OCI-LY3 (cell line): ENCODE measurements at regions not wholly inside any gene's neighbourhood (a gene's known extent, or its start where the extent isn't known, plus 50 kb on each side); places are given as distances from the start of the nearest gene placed in this dataset.

ENCODE experiments used
- H2AFZ ChIP-seq: fragments of 200-600, 300-600 bp; shearing (Covaris generic); 2 replicates; pipeline ENCODE4 v1.6.0; 2014; ENCODE audit warnings: antibody characterized with exemption, low read depth, low read length
- H3K27ac ChIP-seq: fragments of 200-600, 300-600 bp; sonication (generic); 2 replicates; pipeline ENCODE4 v1.5.1; 2014; ENCODE audit warnings: mild to moderate bottlenecking, low read length, moderate library complexity, mixed read lengths
- H3K27me3 ChIP-seq: fragments of 200-600, 300-600 bp; sonication (generic); 2 replicates; pipeline ENCODE4 v1.6.1; 2014; ENCODE audit warnings: low read depth, low read length, mixed read lengths
- H3K36me3 ChIP-seq: fragments of 200-600, 300-600 bp; sonication (generic); replicated peaks from 2 replicates; pipeline ENCODE3; 2014; ENCODE audit warnings: low read depth, low read length, mixed read lengths
- H3K4me1 ChIP-seq: fragments of 300-600, 200-600 bp; sonication (generic); 2 replicates; pipeline ENCODE4 v1.6.1; 2014; ENCODE audit warnings: low read length, mixed read lengths
- H3K4me2 ChIP-seq: fragments of 200-600, 300-600 bp; sonication (generic); 2 replicates; pipeline ENCODE4 v1.6.1; 2014; ENCODE audit warnings: low read length, mixed read lengths
- H3K4me3 ChIP-seq: fragments of 300-600, 200-600 bp; sonication (generic); 2 replicates; pipeline ENCODE4 v1.5.1; 2014; ENCODE audit warnings: antibody characterized with exemption, mild to moderate bottlenecking, low read length, moderate library complexity
- H3K79me2 ChIP-seq: fragments of 300-600, 200-600 bp; shearing (Covaris generic); 2 replicates; pipeline ENCODE4 v1.6.1; 2014; ENCODE audit warnings: mild to moderate bottlenecking, low read length, mixed read lengths
- H3K9ac ChIP-seq: fragments of 300-600, 200-600 bp; shearing (Covaris generic); 2 replicates; pipeline ENCODE4 v1.6.0; 2014; ENCODE audit warnings: mild to moderate bottlenecking, low read length, moderate library complexity
- H3K9me3 ChIP-seq: fragments of 200-600, 300-600 bp; shearing (Covaris generic); 2 replicates; pipeline ENCODE4 v1.6.1; 2014; ENCODE audit warnings: low read length, mixed read lengths; ENCODE audit not compliant: insufficient read depth
- H4K20me1 ChIP-seq: fragments of 200-600, 300-600 bp; sonication (generic); 2 replicates; pipeline ENCODE4 v1.6.1; 2016; ENCODE audit warnings: low read length, mixed read lengths; ENCODE audit not compliant: insufficient read depth
- CTCF ChIP-seq: fragments of 200-600, 300-600 bp; sonication (generic); IDR thresholded peaks from 2 replicates; pipeline ENCODE4 v1.5.1; 2014; ENCODE audit warnings: antibody characterized with exemption, low read length, low read depth
- EZH2phosphoT487 ChIP-seq: fragments of 200-600 bp; shearing (Covaris generic); IDR thresholded peaks from 2 replicates; pipeline ENCODE4 v1.6.1; 2018; ENCODE audit warnings: antibody characterized with exemption, mixed run types, low read depth

GRCh38 chr15:47570044-47570443 lies 147.3 kb upstream of the SEMA6D start:
- Histone ChIP-seq H3K9ac (no peak overlapping the region), H3K4me1 (no peaks in the 10 kb centered on the region), H3K36me3 (no peaks in the 10 kb centered on the region), H3K4me2 (no peak overlapping the region), H3K9me3 (no peaks in the 10 kb centered on the region), H3K27me3 (no peaks in the 10 kb centered on the region), H4K20me1 (no peaks in the 10 kb centered on the region), H3K27ac (no peak overlapping the region), H2AFZ (no peak overlapping the region), H3K79me2 (no peaks in the 10 kb centered on the region), H3K4me3 (no peak overlapping the region)
- TF ChIP-seq CTCF (no peak), EZH2phosphoT487 (no peak)

- H2AFZ ChIP-seq = no peak overlapping the region
- H3K27me3 ChIP-seq = no peaks in the 10 kb centered on the region
- no peaks in the 10 kb centered on the region for H3K36me3 ChIP-seq
- H3K4me1 ChIP-seq = no peaks in the 10 kb centered on the region
- no peak overlapping the region for H3K4me3 ChIP-seq
- H3K4me2 ChIP-seq = no peak overlapping the region
- H3K9ac ChIP-seq = no peak overlapping the region
- H3K79me2 ChIP-seq = no peaks in the 10 kb centered on the region
- no peaks in the 10 kb centered on the region for H4K20me1 ChIP-seq
- TF ChIP-seq CTCF (no peak), EZH2phosphoT487 (no peak)
- no peaks in the 10 kb centered on the region for H3K9me3 ChIP-seq
- H3K27ac ChIP-seq = no peak overlapping the region
Observed at GRCh38 chr15:47570451-47570850, 146.9 kb upstream of the SEMA6D start.

GRCh38 chr15:47570881-47571640 lies 146.2 kb upstream of the SEMA6D start:
- no peak overlapping the region for H3K27ac ChIP-seq
- no peak overlapping the region for H3K4me2 ChIP-seq
- no peaks in the 10 kb centered on the region for H3K27me3 ChIP-seq
- no peaks in the 10 kb centered on the region for H3K4me1 ChIP-seq
- no peaks in the 10 kb centered on the region for H3K9me3 ChIP-seq
- H3K36me3 ChIP-seq = no peaks in the 10 kb centered on the region
- no peak for TF ChIP-seq EZH2phosphoT487
- TF ChIP-seq CTCF = no peak
- no peaks in the 10 kb centered on the region for H4K20me1 ChIP-seq
- H2AFZ ChIP-seq = no peak overlapping the region
- H3K4me3 ChIP-seq = no peak overlapping the region
- H3K79me2 ChIP-seq = no peaks in the 10 kb centered on the region
- H3K9ac ChIP-seq = no peak overlapping the region

- Histone ChIP-seq H3K4me2 (no peak overlapping the region), H2AFZ (no peak overlapping the region), H3K9me3 (no peaks in the 10 kb centered on the region), H3K27me3 (no peaks in the 10 kb centered on the region), H3K4me1 (no peaks in the 10 kb centered on the region), H3K79me2 (no peaks in the 10 kb centered on the region), H3K4me3 (no peak overlapping the region), H3K9ac (no peak overlapping the region), H4K20me1 (no peaks in the 10 kb centered on the region), H3K36me3 (no peaks in the 10 kb centered on the region), H3K27ac (no peak overlapping the region)
- TF ChIP-seq CTCF = no peak
- no peak for TF ChIP-seq EZH2phosphoT487
Observed at GRCh38 chr15:47573673-47574072, 143.6 kb upstream of the SEMA6D start.
